GM18951 (cell line): ENCODE measurements at regions not wholly inside any gene's neighbourhood (a gene's known extent, or its start where the extent isn't known, plus 50 kb on each side); places are given as distances from the start of the nearest gene placed in this dataset.

Experiments
- POLR2A ChIP-seq: IDR thresholded peaks from 4 replicates; pipeline ENCODE4 v1.6.1; 2011; ENCODE audit warnings: mild to moderate bottlenecking; ENCODE audit not compliant: insufficient read length, insufficient read depth; ENCODE audit errors: extremely low read depth
- in situ Hi-C: fragments of 300-500 bp; cut with MboI; formaldehyde crosslinking; loops from one replicate; pipeline ENCODE4 v1.12.0; 2022; ENCODE audit warnings: low sequenced_read_pairs, mixed read lengths, inconsistent platforms; ENCODE audit not compliant: unreplicated experiment

GRCh38 chr17:72575542-72576233 is 454.9 kb downstream of the SOX9 start:
- in situ Hi-C loops: no loop called here
- TF ChIP-seq POLR2A: no peak

GRCh38 chr17:72576289-72576759 is 455.5 kb downstream of the SOX9 start:
- in situ Hi-C loops: no loop called here
- TF ChIP-seq POLR2A: no peak

- TF ChIP-seq POLR2A: no peak
- in situ Hi-C loops: no loop called here
Measured at GRCh38 chr17:72578817-72579470, 458.1 kb downstream of the SOX9 start.

GRCh38 chr17:72579990-72580320 is 459.1 kb downstream of the SOX9 start:
- no peak for TF ChIP-seq POLR2A
- in situ Hi-C loops: no loop called here

- in situ Hi-C loops: no loop called here
- no peak for TF ChIP-seq POLR2A
Measured at GRCh38 chr17:72580321-72581127, 459.7 kb downstream of the SOX9 start.

- in situ Hi-C loops: no loop called here
- TF ChIP-seq POLR2A: no peak
Measured at GRCh38 chr17:72587156-72587555, 466.3 kb downstream of the SOX9 start.

- no peak for TF ChIP-seq POLR2A
- in situ Hi-C loops: no loop called here
Measured at GRCh38 chr17:72587773-72588511, 467.1 kb downstream of the SOX9 start.

GRCh38 chr17:72588561-72588960 is 467.7 kb downstream of the SOX9 start:
- in situ Hi-C loops: no loop called here

GRCh38 chr17:72588961-72589360 is 468.1 kb downstream of the SOX9 start:
- TF ChIP-seq POLR2A: no peak
- in situ Hi-C loops: no loop called here

More at GRCh38 chr17:72588561-72588960, 467.7 kb downstream of the SOX9 start:
- TF ChIP-seq POLR2A: no peak

GRCh38 chr17:72590382-72590781 is 469.6 kb downstream of the SOX9 start:
- TF ChIP-seq POLR2A: no peak
- in situ Hi-C loops: no loop called here

- no peak for TF ChIP-seq POLR2A
Measured at GRCh38 chr17:72590882-72591281, 470.1 kb downstream of the SOX9 start.

GRCh38 chr17:72591289-72592241 is 470.7 kb downstream of the SOX9 start:
- in situ Hi-C loops: no loop called here

More at GRCh38 chr17:72590882-72591281, 470.1 kb downstream of the SOX9 start:
- in situ Hi-C loops: no loop called here

More at GRCh38 chr17:72591289-72592241, 470.7 kb downstream of the SOX9 start:
- no peak for TF ChIP-seq POLR2A
